CD4-positive, alpha-beta T cell (primary cell): ENCODE measurements at regions not wholly inside any gene's neighbourhood (a gene's known extent, or its start where the extent isn't known, plus 50 kb on each side); places are given as distances from the start of the nearest gene placed in this dataset.

Experiments
- ATAC-seq: fragments of 200-7000 bp; cut with Tn5 transposase; one replicate; pipeline ENCODE4 v1.10.0; 2022; ENCODE audit warnings: mild to moderate bottlenecking; ENCODE audit not compliant: poor library complexity
- CTCF ChIA-PET: fragments of 350-600 bp; sonication (Branson Sonifier 250); formaldehyde crosslinking; loops from one replicate; lab custom pipeline; 2021; ENCODE audit warnings: antibody characterized with exemption, inconsistent platforms; lab: Charles Lee
- POLR2A ChIA-PET: fragments of 350-600 bp; sonication (Branson Sonifier 250); formaldehyde crosslinking; loops from one replicate; lab custom pipeline; 2021; ENCODE audit warnings: antibody characterized with exemption, inconsistent platforms; lab: Charles Lee
- DNase-seq, 14 experiments: peaks; one replicate each; pipeline ENCODE4 v3.0.0-alpha.2; 2013 to 2020; ENCODE audit warnings: mixed read lengths in 2 of 14
- H3K27ac ChIP-seq, 2 donors: one replicate each; pipeline versions ENCODE4 v1.5.1 to v1.7.0; 2013; ENCODE audit warnings: low read length in 2 of 2, low read depth in 1 of 2, mild to moderate bottlenecking in 1 of 2
- H3K27me3 ChIP-seq, 2 experiments: 1 replicate in 1 of 2; 2 replicates in 1 of 2; pipeline versions ENCODE4 v1.6.1 to v1.7.0; 2013; ENCODE audit warnings: low read length in 2 of 2, control low read depth in 1 of 2, mild to moderate bottlenecking in 1 of 2, moderate library complexity in 1 of 2; ENCODE audit not compliant: insufficient read depth in 2 of 2, control insufficient read depth in 1 of 2
- H3K36me3 ChIP-seq: one replicate; pipeline ENCODE4 v1.6.1; 2013; ENCODE audit warnings: low read length, control low read depth; ENCODE audit not compliant: insufficient read depth
- H3K4me1 ChIP-seq: one replicate; pipeline ENCODE4 v1.6.1; 2013; ENCODE audit warnings: low read length, control low read depth; ENCODE audit not compliant: insufficient read depth
- H3K4me3 ChIP-seq: one replicate; pipeline ENCODE4 v1.5.1; 2013; ENCODE audit warnings: mild to moderate bottlenecking, low read length, moderate library complexity
- H3K9me3 ChIP-seq, 2 experiments: 1 replicate in 1 of 2; 2 replicates in 1 of 2; pipeline versions ENCODE4 v1.6.1 to v1.7.0; 2013; ENCODE audit warnings: low read length in 2 of 2, mild to moderate bottlenecking in 2 of 2, control low read depth in 1 of 2, moderate library complexity in 1 of 2; ENCODE audit not compliant: control insufficient read depth in 1 of 2, insufficient read depth in 1 of 2
- H3K27ac Mint-ChIP-seq: one replicate; pipeline ENCODE4 v1.8.0; 2020; ENCODE audit warnings: mixed read lengths
- H3K27me3 Mint-ChIP-seq: one replicate; pipeline ENCODE4 v1.8.0; 2021; ENCODE audit warnings: mixed read lengths
- H3K36me3 Mint-ChIP-seq: one replicate; pipeline ENCODE4 v1.8.0; 2021; ENCODE audit warnings: low read depth, mixed read lengths
- H3K4me1 Mint-ChIP-seq: one replicate; pipeline ENCODE4 v1.8.0; 2021; ENCODE audit warnings: low read depth, mixed read lengths
- H3K4me3 Mint-ChIP-seq: one replicate; pipeline ENCODE4 v1.8.0; 2020; ENCODE audit warnings: mild to moderate bottlenecking, mixed read lengths
- H3K9me3 Mint-ChIP-seq: one replicate; pipeline ENCODE4 v1.8.0; 2020; ENCODE audit warnings: mixed read lengths
- CTCF ChIP-seq: fragments of 200-600 bp; IDR thresholded peaks from one replicate; pipeline ENCODE4 v1.8.0; 2022; ENCODE audit warnings: antibody characterized with exemption, mild to moderate bottlenecking
- intact Hi-C, 2 experiments: fragments of 100-400 bp; cut with DNase I in 1 of 2; cut with micrococcal nuclease in 1 of 2; formaldehyde crosslinking; loops; one replicate each; pipeline versions ENCODE4 v1.15.1 to v1.9.0; 2023 to 2025; cut with DNase I, micrococcal nuclease

GRCh38 chr12:107251288-107251687, 157.9 kb upstream of the CRY1 start:
- intact Hi-C loops, result no loop called here
- Histone ChIP-seq H3K4me3 (no peak overlapping the region), H3K4me1 (no peaks in the 10 kb centered on the region), H3K36me3 (no peaks in the 10 kb centered on the region), H3K9me3 (no peaks in the 10 kb centered on the region), H3K27me3 (no peaks in the 10 kb centered on the region), H3K27ac (no peak overlapping the region)
- peaks cover 7% of the 10 kb centered on the region for H3K27me3 Mint-ChIP-seq
- no peaks in the 10 kb centered on the region for H3K4me1 Mint-ChIP-seq
- H3K4me3 Mint-ChIP-seq, result no peak overlapping the region
- TF ChIP-seq CTCF, result no peak
- ChIA-PET POLR2A (no interaction called here), CTCF (no interaction called here)
- no peaks in the 10 kb centered on the region for H3K36me3 Mint-ChIP-seq
- H3K27ac Mint-ChIP-seq, result no peak overlapping the region
- ATAC-seq, result no peak
- no peaks in the 10 kb centered on the region for H3K9me3 Mint-ChIP-seq
- no peak for DNase-seq

DNA sequence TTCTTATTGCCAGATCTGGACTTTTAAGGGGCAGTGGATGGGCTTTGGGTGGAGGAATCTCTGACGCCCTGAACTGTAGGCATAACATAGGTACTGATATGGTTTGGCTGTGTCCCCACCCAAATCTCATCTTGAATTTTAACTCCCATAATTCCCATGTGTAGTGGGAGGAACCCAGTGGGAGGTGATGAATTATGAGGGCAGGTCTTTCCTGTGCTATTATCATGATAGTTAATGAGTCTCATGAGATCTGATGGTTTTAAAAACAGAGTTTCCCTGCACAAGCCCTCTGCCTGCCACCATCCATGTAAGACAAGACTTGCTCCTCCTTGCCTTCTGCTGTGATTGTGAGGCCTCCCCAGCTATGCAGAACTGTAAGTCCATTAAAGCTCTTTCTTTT, 160.0 kb upstream of the CRY1 start:
- no peak for DNase-seq
- Histone ChIP-seq H3K9me3 (no peaks in the 10 kb centered on the region), H3K27me3 (peaks cover 0 to 4% of the 10 kb centered on the region in 2 experiments), H3K36me3 (no peaks in the 10 kb centered on the region), H3K4me1 (no peaks in the 10 kb centered on the region), H3K4me3 (no peak overlapping the region), H3K27ac (no peak overlapping the region)
- Mint-ChIP-seq H3K9me3 (no peaks in the 10 kb centered on the region), H3K4me1 (no peaks in the 10 kb centered on the region), H3K36me3 (no peaks in the 10 kb centered on the region), H3K4me3 (no peak overlapping the region), H3K27ac (no peak overlapping the region), H3K27me3 (peaks cover 6% of the 10 kb centered on the region)
- ATAC-seq, result no peak
- ChIA-PET POLR2A (no interaction called here), CTCF (interaction anchor here (0.6 kb wide), 1 partner anchor 26 kb away, joined by 3 read pairs; no protein-coding TSS in a partner anchor)
- intact Hi-C loops, result no loop called here
- no peak for TF ChIP-seq CTCF

DNA sequence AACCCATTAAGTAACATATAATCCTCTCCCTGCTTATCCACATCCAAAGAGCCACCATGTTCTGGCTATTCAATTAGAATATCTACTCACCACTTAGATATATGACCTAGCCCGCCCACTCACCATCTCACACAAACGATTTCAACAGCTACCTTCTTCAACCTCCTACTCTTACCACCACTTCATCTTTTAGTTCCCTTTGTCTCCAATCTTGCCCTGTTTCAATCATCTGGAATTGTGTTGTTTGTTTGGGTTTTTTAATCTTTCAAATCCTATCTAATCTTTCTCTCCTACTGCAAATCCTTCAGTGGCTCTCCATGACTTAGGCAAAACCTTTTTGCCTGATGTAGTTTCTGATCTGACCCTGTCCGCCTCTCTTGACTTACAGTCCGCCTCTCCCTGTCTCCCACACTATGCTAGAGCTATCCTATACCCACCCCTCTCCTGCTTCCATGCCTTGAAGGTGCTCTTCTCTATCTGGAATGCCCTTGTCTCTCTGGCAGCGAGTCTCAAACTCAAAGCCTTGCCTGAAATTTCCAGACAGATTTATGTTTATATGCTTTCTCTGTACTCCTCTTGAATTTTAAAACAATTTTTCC, 161.0 kb upstream of the CRY1 start:
- H3K4me1 Mint-ChIP-seq, result no peaks in the 10 kb centered on the region
- no peaks in the 10 kb centered on the region for H3K9me3 Mint-ChIP-seq
- no peak overlapping the region for H3K4me3 Mint-ChIP-seq
- H3K36me3 Mint-ChIP-seq, result no peaks in the 10 kb centered on the region
- no peak overlapping the region for H3K27ac Mint-ChIP-seq
- H3K36me3 ChIP-seq, result no peaks in the 10 kb centered on the region
- ChIA-PET POLR2A (no interaction called here), CTCF (no interaction called here)
- TF ChIP-seq CTCF, result no peak
- no peaks in the 10 kb centered on the region for H3K9me3 ChIP-seq
- H3K27me3 Mint-ChIP-seq, result no peaks in the 10 kb centered on the region
- intact Hi-C loops, result no loop called here
- DNase-seq (no peak), ATAC-seq (no peak)
- H3K27ac ChIP-seq, result no peak overlapping the region
- peaks cover 0 to 4% of the 10 kb centered on the region in 2 experiments for H3K27me3 ChIP-seq
- no peaks in the 10 kb centered on the region for H3K4me1 ChIP-seq
- H3K4me3 ChIP-seq, result no peak overlapping the region
